ENCODE measurements at regions not wholly inside any gene's neighbourhood (a gene's known extent, or its start where the extent isn't known, plus 50 kb on each side); places are given as distances from the start of the nearest gene placed in this dataset.

- no peak for DNase-seq (ENCODE audit: low read depth)
- H3K4me3 ChIP-seq (ENCODE audit: low read depth, low read length) = no peak overlapping the region
- no peak for TF ChIP-seq CTCF (conservative IDR thresholded peaks at IDR 0.05; ENCODE audit: low read depth, low read length)
Observed at GRCh38 chr10:8349610-8350249, 295.2 kb downstream of the GATA3 start.

DNA sequence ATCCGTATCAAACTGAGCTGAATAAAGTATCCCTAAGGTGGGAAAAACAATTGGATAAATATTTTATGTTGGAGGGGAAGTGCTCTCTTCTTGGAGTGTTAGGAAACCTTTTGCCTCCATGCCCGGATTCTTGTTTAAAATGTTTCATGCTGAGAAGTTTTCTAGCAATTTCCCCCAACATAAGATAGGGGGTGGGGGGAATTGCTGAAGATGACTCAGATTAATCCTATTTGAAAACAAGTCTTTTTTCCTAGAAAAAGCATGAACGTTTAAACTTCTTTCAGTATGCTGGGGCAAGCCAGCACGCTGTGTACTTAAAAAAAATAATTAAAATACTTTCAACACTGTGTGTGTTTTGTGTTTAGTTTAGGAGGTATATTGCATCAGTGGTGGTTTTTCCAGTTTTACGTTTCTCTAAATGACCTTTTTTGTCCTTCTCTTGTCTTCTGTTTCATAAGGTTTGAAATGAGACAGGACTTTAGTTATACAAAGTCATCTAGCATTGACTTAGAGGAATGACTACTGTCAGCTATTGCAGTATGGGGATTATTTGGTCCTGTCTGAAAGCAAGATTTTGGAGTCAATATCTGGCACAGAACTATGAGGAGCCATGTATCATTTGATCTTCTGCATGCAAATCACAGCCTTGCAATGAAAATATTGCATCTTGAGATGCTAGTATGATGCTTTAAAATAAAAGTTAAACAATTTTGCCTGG, 295.9 kb downstream of the GATA3 start:
- no peak for TF ChIP-seq CTCF (conservative IDR thresholded peaks at IDR 0.05; ENCODE audit: low read depth, low read length)
- DNase-seq (ENCODE audit: low read depth) = peak; percentile 15
- no peak overlapping the region for H3K4me3 ChIP-seq (ENCODE audit: low read depth, low read length)

DNA sequence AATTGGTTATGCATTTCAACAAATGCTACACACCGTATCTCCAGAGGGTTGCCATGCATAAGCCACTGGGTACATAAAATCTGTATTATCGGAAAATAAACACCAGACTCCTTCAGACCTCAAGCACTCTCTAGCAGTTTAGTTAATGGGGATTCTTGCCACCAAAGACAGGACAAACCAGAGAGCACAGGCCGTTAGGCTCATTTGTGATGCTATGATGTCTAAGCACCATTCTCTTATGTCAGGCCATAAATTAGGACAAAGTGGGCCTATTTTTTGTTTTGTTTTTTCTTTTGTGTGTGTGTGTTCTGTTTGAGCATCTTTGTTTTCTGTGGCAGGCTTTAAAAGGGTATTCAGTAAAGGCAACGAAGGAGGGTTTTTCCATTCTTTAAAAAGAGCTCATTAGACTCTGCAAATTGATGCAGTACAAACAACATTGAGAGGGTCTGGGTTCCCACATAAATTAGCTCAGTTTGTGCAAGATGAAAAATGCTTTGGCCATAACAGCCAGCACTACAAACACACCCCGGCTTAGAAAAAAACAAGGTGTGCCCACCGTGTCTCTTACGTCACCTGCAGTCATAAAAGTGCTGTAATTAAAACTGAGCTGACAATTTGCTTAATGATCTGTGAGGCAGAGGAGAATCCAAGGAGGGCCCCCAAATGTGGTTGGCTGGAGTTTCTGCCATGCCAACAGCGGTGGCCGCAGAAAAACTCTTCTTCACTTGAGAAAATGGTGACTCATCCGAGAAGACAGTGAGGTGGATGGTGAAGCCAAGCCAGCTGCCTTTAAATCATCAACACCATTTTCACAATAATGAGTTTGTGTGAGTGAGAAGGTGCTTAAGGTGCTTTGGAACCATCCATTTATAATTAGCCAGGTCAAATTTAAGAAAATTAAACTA, 297.9 kb downstream of the GATA3 start:
- H3K4me3 ChIP-seq (ENCODE audit: low read depth, low read length) = no peak overlapping the region
- TF ChIP-seq CTCF (conservative IDR thresholded peaks at IDR 0.05; ENCODE audit: low read depth, low read length) = no peak
- DNase-seq (ENCODE audit: low read depth) = no peak

GRCh38 chr10:8356283-8356682, 301.8 kb downstream of the GATA3 start:
- DNase-seq (ENCODE audit: low read depth) = no peak
- H3K4me3 ChIP-seq (ENCODE audit: low read depth, low read length) = no peak overlapping the region
- no peak for TF ChIP-seq CTCF (conservative IDR thresholded peaks at IDR 0.05; ENCODE audit: low read depth, low read length)

DNA sequence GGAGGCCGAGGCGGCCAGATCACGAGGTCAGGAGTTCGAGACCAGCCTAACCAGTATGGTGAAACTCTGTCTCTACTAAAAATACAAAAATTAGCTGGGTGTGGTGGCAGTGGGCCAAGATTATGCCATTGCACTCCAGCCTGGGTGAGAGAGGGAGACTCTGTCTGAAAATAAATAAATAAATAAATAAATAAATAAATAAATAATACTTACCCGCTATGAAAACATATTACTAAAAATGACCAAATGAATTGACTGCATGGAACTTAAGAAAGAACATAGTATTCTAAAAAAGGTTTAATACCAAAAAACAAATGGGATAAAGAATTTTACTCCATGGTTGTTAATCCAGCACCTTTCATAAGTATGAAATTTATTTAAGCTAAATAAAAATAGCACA, 305.0 kb downstream of the GATA3 start:
- no peak overlapping the region for H3K4me3 ChIP-seq (ENCODE audit: low read depth, low read length)
- DNase-seq (ENCODE audit: low read depth) = no peak
- TF ChIP-seq CTCF (conservative IDR thresholded peaks at IDR 0.05; ENCODE audit: low read depth, low read length) = no peak

DNA sequence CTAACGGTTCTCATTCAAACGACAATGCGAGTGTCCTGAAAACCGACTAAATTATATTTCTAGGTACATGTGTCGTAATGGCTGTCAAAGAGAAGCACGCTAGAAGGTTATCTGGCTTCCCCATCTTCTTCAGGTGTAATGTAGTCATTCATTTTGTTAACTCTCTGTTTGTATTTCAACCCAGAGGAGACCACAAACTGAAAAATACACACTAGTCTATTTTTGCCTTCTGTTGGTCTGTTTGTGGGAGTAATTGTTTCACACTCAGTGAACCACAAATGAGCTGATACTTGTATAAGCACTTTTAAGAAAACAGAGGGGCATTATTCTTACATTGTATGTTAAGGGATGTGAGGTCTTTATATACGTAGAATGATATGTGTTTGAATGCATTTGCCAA, 305.9 kb downstream of the GATA3 start:
- no peak overlapping the region for H3K4me3 ChIP-seq (ENCODE audit: low read depth, low read length)
- TF ChIP-seq CTCF (conservative IDR thresholded peaks at IDR 0.05; ENCODE audit: low read depth, low read length) = no peak
- DNase-seq (ENCODE audit: low read depth) = no peak

Measured in choroid plexus epithelial cell (primary cell).